HG02885 (cell line): ENCODE measurements at regions not wholly inside any gene's neighbourhood (a gene's known extent, or its start where the extent isn't known, plus 50 kb on each side); places are given as distances from the start of the nearest gene placed in this dataset.
"Not testable (repeated sequence)": the region's sequence is repeated elsewhere in the genome, so short reads cannot be mapped to it uniquely, and the experiment has no call there.

Source experiments
- ATAC-seq: cut with Tn5 transposase; IDR thresholded peaks from one replicate; pipeline ENCODE4 v1.9.1; 2021; ENCODE audit warnings: mild to moderate bottlenecking; ENCODE audit not compliant: unreplicated experiment, poor library complexity

- no peak for ATAC-seq
Measured at GRCh38 chr2:226187616-226188015, 612.0 kb downstream of the IRS1 start.

GRCh38 chr2:226187156-226187555 lies 612.5 kb downstream of the IRS1 start:
- ATAC-seq, result no peak

- ATAC-seq, result no peak
Measured at GRCh38 chr2:226185616-226186211, 613.9 kb downstream of the IRS1 start.

GRCh38 chr2:226184940-226185615 lies 614.5 kb downstream of the IRS1 start:
- ATAC-seq, result no peak

- no peak for ATAC-seq
Measured at GRCh38 chr2:226184540-226184939, 615.1 kb downstream of the IRS1 start.

GRCh38 chr2:226183550-226183949 lies 616.1 kb downstream of the IRS1 start:
- no peak for ATAC-seq

- no peak for ATAC-seq
Measured at GRCh38 chr2:226183033-226183432, 616.6 kb downstream of the IRS1 start.

- no peak for ATAC-seq
Measured at GRCh38 chr2:226181909-226182308, 617.7 kb downstream of the IRS1 start.

- no peak for ATAC-seq
Measured at GRCh38 chr2:226180281-226180884, 619.2 kb downstream of the IRS1 start.

- ATAC-seq, result no peak
Measured at GRCh38 chr2:226179010-226179409, 620.6 kb downstream of the IRS1 start.

- no peak for ATAC-seq
Measured at GRCh38 chr2:226176283-226176984, 623.2 kb downstream of the IRS1 start.

GRCh38 chr2:226174390-226174789 lies 625.2 kb downstream of the IRS1 start:
- ATAC-seq, result no peak

GRCh38 chr2:226172939-226173338 lies 626.7 kb downstream of the IRS1 start:
- ATAC-seq, result no peak

GRCh38 chr2:226172309-226172708 lies 627.3 kb downstream of the IRS1 start:
- no peak for ATAC-seq

- ATAC-seq, result no peak
Measured at GRCh38 chr2:226169751-226170581, 629.7 kb downstream of the IRS1 start.

- no peak for ATAC-seq
Measured at GRCh38 chr2:226168496-226169160, 631.0 kb downstream of the IRS1 start.

- no peak for ATAC-seq
Measured at GRCh38 chr2:226164512-226164911, 635.1 kb downstream of the IRS1 start.

GRCh38 chr2:226160617-226161016 lies 639.0 kb downstream of the IRS1 start:
- not testable (repeated sequence) for ATAC-seq

- no peak for ATAC-seq
Measured at GRCh38 chr2:226159875-226160479, 639.6 kb downstream of the IRS1 start.
